HG02938 (cell line): ENCODE measurements at regions not wholly inside any gene's neighbourhood (a gene's known extent, or its start where the extent isn't known, plus 50 kb on each side); places are given as distances from the start of the nearest gene placed in this dataset.
"Not testable (repeated sequence)": the region's sequence is repeated elsewhere in the genome, so short reads cannot be mapped to it uniquely, and the experiment has no call there.

Source experiments
- ATAC-seq: cut with Tn5 transposase; IDR thresholded peaks from one replicate; pipeline ENCODE4 v1.9.1; 2021; ENCODE audit warnings: mild to moderate bottlenecking, moderate library complexity; ENCODE audit not compliant: unreplicated experiment

DNA sequence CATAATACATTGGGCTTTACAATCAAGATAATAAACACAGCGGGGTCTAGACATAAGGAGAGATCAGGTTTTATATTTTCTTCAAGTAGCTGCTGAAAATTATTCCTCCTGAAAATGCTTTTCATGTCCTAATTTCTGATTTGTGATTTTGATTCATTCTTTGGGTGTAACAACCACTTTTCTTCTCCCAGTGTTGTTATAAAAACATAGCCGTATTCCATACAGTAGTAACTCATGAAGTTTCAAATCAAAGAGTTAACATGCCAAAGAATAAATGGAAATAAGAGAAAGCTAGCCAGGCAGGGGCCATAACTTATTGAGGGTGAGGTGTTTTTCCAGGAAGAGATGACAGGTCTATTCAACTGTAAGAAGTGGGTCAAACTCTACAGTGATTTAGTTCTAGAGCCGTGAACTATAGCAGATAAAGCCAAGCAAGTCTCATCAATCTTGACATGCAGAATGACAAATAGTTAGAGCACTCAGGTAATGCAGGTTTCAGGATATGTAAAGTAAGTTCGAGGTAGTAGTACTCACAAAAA is 934.4 kb upstream of the SLITRK1 start:
- no peak for ATAC-seq

DNA sequence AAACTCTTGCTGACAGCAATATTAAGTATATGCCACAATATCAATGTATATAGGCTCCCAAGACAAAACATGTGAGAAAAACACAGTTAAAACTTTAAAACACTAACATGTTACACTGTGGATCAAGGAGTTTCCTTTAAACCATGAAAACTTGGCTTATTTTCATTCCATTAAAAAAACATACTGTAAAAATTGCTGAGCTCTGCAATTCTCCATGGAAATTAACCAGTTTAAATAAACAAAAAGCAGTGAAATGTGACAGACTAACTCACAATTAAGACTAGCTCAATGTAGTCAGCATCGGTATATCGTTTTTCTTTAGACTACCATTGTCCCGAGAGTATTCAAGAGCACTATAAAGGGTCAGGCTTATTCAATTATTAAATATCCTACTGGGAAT is 930.5 kb upstream of the SLITRK1 start:
- ATAC-seq = no peak

DNA sequence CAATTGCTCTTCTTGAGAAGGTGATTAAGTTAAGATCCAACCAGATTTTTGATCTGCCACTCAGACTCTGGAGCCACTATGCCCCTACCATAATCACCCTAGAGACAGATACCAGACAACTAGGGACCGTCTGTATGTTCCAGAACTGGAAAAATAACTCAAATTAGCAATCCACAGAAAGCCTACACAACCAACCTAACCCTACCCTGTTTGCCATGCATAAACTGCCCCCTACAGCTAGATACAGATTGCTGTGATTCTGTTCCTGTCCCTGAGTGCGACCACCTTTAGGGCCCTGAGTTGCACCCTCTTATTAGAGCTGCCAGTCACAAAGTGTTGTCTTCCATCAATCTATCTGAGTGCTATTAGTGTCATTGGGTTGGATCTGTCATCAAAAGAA is 929.8 kb upstream of the SLITRK1 start:
- ATAC-seq = no peak

DNA sequence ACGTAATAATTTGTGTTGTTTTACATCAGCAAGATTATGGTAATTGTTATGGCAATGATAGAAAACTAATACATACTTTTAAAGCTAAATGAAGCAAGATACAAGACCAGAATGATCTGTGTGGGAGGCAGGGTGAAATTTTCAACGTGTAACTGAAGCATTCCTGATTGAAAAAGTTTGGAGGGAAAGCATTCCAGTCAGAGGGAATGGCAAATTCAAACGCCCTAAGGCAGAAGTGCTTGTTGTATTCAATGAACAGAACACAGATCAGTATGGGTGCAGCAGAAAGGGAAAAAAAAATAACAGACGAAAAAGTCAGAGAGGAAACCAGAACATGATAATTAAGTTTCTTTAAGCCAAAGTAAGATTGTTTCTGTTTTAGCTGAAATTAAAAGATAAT is 928.5 kb upstream of the SLITRK1 start:
- no peak for ATAC-seq

GRCh38 chr13:84802073-84802472 is 919.8 kb upstream of the SLITRK1 start:
- ATAC-seq = no peak

DNA sequence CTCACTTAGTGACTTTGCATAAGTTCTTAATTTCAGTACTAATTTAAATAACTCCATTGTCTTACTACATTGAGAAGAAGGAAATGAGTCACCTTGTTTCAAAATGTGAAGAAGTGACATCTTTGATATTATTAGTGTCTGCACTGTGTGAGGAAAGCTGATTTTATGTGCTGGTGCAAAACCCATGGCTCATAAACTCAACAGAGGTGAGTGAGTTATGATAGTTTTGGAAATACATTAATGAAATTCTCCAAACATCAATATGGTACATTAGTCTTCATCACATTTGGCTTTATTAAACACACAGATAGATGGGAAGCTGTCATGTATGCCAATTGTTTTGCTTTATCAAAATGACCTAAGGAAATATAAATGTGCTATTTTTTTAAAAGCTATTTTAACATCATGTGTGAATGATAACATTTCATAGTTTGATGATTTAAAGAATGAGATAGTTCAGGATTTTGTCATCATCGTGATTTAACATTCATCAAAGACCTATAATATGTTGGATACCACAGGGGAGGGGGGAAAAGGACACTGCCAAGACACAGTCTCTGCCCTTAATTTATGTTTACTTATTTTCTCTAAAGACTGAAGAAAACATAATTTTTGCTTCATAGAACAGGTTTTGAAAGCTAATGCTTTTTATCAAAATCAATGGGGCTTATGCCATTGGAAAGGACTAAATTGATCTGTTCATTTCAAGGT is 902.3 kb upstream of the SLITRK1 start:
- ATAC-seq = no peak

GRCh38 chr13:84777316-84777715 is 895.0 kb upstream of the SLITRK1 start:
- ATAC-seq = no peak

- ATAC-seq = no peak
Measured at GRCh38 chr13:84776593-84776992, 894.3 kb upstream of the SLITRK1 start.

GRCh38 chr13:84775920-84776319 is 893.6 kb upstream of the SLITRK1 start:
- not testable (repeated sequence) for ATAC-seq

GRCh38 chr13:84774111-84774510 is 891.8 kb upstream of the SLITRK1 start:
- ATAC-seq = no peak

DNA sequence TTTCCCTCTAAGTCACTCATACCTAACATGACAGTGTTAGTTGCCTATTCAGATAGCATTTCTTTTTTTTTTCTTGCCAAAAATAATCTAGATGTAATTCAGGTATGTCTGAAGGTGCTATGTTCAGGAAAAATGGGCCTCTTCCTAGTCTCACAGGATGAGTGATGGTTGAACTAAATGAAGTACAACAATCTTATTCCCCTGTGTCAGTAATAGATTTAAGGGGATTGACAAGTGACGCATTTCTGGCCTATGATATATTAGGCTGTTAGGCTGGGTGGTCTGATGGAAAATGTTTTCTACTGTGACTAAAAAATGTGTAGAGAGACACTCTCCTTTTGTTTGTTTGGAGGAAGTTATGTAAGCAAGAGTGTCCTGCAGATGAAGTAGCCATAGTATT is 878.7 kb upstream of the SLITRK1 start:
- no peak for ATAC-seq

- ATAC-seq = no peak
Measured at GRCh38 chr13:84749126-84749525, 866.9 kb upstream of the SLITRK1 start.

GRCh38 chr13:84745051-84745551 is 862.8 kb upstream of the SLITRK1 start:
- ATAC-seq = no peak

DNA sequence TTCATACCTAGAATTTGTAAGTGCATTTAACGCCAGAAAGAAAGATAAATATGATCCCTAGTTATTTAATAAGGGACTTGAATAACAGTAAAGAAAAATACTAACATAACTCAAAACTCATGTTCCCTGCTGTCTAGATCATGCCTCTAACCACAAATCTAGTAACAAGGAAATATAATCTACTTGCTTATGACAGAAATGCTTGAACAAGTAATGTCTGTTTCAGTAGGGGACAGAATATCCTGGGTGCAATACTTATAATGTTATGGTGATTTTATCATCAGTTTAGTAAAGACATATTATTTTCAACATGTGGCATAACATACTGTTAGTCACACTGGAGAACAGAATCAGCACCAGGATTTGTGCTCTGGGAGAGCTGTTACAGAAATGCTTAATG is 861.9 kb upstream of the SLITRK1 start:
- ATAC-seq = no peak

DNA sequence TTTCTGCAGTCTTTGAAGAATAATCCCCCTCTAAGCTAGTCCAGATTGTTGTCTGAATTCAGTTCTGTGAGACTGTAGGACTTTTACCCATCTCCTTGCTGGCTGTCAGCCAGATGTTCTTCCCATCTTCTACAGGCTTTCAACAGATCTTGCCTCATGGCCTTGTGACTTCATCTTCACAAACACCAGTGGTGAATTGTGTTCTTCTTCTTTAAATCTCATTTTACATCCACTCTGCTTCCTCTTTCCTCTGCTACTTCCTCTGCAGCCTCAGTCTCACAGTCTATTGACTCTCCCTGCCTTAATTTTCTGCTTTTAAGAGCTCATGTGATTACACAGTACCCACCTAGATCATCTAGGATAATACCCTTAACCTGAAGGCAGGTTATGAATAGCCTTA is 859.0 kb upstream of the SLITRK1 start:
- ATAC-seq = no peak

DNA sequence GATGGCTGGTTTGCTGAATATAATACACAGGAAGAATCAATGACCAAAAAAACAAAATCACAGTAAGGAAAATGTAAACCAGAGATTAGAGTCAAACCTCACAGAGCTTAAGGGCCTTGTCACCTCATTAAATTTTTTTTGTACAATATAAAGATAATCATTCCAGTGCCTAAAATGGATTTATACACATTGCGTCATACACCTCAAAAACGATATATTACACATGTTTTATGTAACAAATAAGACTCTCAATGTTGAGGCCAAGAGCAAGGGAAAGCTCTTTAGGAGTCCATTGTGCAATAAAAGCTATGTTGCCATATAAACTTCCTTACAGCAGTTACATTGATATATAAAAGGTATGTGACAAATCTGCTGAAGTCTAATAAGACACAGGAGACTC is 856.7 kb upstream of the SLITRK1 start:
- ATAC-seq = no peak

- no peak for ATAC-seq
Measured at GRCh38 chr13:84737661-84738060, 855.4 kb upstream of the SLITRK1 start.

DNA sequence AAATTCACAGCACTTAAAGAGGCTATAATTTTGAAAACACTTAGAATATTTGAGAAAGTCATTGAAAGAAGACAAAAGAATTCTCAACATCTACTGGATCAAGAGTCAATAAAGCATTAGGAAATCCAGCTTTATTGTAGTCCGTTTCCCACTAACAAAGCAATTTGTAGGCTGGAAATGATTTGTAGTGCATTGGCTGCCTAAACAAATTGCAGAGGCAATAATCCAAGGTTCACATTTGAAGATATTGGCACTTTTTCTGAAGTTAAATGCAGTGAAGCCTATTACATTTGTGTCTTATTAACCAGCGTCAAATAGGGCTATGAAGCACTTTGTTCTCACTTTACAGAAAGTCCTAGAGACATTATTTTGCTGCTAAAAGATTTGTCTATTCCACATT is 848.1 kb upstream of the SLITRK1 start:
- no peak for ATAC-seq

DNA sequence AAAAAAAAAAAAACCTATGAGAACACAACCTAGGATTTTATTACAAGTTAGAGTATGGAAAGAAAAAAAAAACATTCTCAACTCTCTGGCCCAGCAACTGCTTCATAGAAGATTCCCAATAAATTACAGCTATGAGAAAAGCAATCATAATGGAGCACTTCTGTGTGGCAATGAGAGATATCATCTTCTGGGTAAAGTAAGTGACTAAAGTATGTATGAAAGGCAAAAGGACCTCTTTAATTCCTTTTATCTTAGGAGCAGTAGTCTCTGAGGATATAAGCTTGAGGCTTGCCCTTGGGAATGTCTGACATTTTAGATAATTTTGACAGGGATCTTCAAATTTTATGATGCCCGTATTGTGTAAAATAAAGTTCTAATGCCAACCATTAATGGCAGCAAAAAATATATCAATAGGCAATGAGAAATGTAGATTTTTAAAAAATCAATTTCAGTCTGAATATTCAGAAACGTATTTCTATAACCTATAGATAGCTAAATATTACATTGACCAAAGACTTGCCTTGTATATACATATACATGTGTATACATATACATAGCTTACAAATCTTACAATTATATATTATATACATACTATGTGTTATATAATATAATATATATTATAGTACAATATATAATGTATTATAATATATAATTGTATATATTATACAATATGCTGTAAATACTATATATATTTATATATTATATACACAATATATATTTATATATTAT is 823.9 kb upstream of the SLITRK1 start:
- ATAC-seq = no peak

GRCh38 chr13:84702174-84702573 is 819.9 kb upstream of the SLITRK1 start:
- ATAC-seq = no peak

DNA sequence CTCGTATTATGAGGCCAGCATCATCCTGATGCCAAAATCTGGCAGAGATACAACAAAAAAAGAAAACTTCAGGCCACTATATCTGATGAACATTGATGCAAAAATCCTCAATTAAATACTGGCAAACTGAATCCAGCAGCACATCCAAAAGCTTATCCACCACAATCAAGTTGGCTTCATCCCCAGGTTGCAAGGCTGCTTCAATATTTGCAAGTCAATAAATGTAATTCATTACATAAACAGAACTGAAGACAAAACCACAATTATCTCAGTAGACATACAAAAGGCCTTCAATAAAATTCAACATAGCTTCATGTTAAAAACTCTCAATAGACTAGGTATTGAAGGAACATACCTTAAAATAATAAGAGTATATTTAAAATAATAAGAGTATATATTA is 815.3 kb upstream of the SLITRK1 start:
- not testable (repeated sequence) for ATAC-seq

- ATAC-seq = no peak
Measured at GRCh38 chr13:84686973-84687372, 804.7 kb upstream of the SLITRK1 start.
